GM19043 (cell line): ENCODE measurements at regions not wholly inside any gene's neighbourhood (a gene's known extent, or its start where the extent isn't known, plus 50 kb on each side); places are given as distances from the start of the nearest gene placed in this dataset.
"Not testable (repeated sequence)": the region's sequence is repeated elsewhere in the genome, so short reads cannot be mapped to it uniquely, and the experiment has no call there.

Experiments
- ATAC-seq: cut with Tn5 transposase; IDR thresholded peaks from one replicate; pipeline ENCODE4 v1.9.1; 2021; ENCODE audit warnings: low read depth; ENCODE audit not compliant: unreplicated experiment

DNA sequence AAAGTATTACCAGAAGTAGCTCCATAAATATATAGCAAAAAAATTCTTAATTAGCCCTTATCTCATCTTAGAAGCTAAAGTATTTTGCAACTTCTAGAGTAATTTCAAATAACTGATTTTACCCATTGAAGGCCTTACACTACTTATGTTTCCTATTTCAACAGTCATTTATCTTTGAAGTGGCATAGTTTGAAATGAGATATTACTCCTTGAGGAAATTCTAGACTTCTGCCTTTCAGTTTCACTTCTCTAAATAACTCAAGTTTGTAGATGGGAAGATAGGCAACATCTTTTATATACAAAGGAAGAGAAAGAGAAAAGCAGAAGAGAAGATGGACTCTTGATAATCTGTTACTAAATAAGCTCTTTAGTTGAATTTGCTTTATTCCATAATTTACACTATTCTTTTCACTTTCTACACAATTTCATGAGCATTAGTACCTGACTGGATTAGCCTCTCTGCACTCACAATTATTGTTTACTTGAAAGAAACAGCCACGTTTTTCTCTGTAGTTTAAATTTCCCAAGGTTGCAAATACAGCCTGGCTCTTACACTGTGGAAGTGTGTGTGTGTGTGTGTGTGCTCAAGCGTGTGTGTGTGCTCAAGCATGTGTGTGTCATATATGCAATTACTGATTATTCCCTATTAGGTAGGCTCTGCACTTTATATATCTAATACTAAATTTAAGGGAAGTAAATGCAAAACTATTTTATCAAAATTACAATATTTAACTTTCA is 60.6 kb upstream of the EMB start:
- ATAC-seq: peak; percentile 96

DNA sequence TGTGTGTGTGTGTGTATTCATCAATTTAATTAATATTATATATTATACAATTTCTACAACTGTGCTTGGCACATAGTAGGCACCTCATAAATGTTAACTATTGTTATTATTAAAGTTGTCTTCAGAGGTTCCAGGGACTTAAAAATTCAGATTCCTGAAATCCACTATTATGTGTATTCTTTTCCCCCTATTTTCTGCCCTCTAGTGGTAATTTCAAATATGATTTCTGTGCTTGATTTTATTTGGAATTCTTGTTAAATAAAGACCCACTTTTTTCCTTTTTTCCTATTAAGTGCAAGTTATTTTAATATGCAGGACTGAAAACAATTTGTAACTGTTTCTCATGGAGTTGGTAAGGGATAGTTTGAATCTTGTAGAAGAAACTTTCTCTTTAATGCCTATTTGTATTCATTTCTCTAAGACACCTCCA is 72.0 kb upstream of the EMB start:
- ATAC-seq: not testable (repeated sequence)

DNA sequence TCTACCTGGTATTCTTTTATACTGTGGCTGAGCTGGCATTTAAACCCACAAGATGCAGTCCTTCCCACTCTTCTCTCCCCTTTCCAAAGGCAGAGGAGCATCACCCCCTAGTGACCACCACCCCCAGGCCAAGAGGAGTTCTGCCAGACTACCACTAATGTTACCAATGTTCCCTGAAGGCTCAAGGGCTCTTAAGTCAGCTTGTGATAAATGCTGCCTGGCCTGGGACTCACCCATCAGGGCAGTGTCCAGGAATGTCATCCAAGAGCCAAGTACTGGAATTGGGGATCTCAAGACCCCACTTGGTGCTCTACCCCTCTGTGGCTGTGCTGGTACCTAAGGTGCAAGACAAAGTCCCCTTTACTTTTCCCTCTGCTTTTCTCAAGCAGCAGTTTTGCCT is 80.0 kb upstream of the EMB start:
- ATAC-seq: not testable (repeated sequence)

DNA sequence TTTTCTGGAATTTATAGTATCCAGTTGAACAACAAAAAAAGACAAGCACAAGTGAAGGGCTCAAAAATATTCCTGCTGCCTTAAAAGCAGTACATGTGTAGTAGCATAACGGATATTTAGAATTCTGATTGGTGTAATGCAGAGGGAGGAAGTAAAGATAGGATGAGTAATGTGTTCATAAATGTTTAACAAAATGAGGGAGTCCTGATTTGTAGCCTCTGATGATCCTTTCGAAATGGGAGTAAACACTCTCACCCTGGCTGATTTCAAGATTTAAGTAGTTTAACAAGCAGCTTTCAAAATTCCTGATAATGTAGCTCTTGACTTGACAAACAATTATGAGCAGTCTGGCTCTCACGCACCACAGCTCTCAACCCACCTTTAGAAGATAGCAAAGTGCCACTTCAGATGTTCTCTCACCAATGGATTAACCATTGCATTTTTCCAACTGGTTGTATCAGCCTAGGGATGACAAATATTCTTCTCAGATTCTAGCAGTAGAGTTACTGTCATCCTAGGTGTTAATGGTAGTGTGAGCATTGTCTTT is 86.5 kb upstream of the EMB start:
- not testable (repeated sequence) for ATAC-seq

DNA sequence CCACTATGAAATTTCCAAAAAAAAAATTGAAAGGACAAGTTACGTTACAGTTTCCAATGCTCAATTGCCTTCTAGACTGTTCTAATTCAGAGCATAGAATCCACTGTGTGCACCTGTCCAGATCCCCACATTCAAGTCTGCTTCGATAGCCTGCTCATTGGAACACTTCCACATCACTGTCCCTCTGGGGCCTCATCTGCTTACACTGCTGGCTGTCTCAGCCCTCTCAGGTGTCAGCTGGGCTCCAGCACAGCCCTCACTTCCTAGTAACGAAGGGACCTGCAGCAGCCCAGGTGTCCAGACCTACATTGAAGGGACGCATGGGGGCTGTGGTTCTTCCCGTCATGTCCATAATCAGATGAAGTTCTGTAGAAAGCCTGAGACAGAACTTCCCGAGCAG is 94.3 kb upstream of the EMB start:
- no peak for ATAC-seq

DNA sequence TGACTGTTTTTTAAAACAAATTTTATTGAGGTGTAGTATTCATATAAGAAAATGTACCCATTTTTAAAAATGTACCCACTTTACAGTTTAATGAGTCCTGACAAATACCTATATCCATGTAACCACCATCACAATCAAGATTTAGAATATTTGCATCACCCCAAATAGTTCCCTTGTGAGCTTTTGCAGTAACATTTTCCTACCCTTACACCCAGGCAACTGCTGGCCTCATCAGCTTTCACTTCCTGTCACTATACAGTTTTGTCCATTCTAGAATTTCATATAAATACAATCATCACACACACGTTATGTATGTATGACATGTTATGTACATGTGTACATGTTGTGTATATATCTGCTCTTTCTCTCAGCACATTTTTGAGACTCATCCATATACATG is 96.4 kb upstream of the EMB start:
- not testable (repeated sequence) for ATAC-seq

DNA sequence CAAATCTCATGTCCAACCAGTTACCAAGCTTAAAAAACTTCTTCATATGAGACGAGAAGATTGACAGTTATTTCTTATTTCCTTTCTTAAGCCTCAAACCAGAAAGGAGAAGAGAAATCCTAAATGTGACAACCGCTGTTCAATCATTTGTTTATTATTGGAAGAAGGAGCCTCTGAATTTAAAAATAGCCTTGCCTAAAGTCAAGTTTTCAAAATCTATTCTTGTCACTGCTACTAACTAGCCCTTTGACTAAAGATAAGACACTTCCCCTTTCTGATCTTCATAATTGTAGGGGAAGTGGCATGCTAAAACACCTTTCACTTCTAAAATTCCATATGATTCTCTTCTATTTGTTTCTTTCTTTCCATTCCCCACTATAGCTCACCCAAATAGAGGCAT is 106.2 kb upstream of the EMB start:
- peak; percentile 93 for ATAC-seq

DNA sequence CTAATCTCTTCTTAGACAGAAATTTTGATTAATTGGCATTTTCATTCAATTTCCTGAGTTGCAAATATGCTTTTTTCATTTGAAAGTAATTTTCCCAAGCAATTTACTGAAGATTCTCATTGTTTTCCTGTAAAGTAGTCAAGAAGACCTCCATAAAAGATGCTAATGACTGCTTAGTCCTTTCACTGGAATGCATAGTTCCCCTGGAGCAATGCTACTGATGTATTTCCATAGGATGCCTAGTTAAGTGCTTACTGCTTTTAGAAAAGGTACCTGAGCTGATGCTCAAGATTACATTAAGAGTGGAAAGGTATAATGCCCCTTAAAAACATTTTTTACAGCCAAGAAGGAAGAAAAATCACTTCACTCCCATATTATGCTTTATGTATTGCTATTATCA is 109.2 kb upstream of the EMB start:
- ATAC-seq: no peak

DNA sequence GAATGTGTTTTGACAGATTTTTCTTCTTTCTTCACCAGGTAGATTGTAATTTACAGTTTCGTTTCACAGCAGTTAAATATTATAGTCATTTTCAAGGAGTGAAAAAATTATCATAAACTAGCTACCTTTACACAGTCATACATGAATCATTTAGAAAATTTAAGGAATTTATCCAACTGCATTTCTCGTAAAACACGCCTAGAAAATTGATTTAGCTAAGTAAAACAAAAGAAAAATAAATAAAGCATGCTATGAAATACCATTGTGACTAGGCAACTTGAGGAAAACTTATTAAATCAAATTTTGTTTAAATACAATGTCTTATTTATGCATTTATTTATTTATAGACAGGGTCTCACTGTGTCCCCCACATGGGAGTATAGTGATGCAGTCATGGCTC is 109.9 kb upstream of the EMB start:
- no peak for ATAC-seq

DNA sequence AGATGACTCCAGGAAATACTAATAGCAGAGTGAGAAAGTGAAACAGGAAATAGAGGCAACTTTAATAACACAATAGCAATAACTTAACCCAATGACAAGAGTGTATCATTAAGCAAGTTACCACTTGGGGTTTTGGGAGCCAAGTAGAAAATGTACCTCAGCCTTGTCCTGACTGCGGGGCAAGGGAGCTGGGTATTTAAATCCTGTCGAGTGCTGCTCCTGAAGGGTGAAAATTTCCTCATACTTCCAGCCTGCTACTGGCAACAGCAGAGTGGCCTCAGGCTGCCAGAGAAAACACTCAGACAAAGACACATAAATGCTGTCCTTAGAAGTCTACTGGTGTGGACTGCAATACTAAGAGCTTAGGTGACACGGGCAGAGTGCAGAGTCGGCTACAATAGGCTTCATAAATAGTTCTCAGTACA is 112.5 kb upstream of the EMB start:
- no peak for ATAC-seq

DNA sequence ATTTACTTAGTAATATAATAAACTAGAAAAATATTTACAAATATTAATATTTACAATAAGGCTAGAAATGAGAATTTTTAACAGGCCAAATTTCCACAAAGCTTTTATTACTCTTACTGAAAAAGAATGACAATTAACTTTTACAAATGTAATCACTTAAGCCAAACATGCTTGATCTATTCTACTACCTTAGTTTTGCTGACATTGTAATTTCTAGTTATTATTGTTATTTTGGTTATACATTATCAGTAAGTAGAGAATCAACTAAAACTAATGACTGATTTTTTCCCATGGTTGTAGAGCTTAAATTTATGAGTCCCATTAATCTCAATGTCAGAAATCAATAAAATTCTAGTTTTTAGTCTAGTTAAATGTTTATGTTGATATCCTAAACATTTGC is 107.8 kb upstream of the PARP8 start:
- ATAC-seq: not testable (repeated sequence)

DNA sequence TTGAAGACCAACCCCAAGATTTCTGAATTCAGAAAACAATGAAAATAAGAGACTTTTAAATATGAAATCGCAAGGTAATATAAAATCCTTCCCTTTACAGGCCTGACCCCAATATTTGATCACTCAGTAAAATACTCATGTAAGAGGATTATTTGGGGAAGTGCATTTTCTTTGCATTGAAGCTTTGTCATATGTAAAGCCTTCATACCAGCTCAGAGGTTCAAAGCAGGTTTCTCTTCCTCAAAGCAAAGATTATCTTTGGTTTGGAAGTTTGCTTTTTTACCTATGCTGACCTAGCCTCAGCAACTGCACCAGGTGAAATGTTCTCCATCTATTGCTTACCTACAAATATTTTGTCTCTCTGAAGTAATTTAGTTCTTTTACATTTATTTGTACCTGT is 106.5 kb upstream of the PARP8 start:
- ATAC-seq: no peak

DNA sequence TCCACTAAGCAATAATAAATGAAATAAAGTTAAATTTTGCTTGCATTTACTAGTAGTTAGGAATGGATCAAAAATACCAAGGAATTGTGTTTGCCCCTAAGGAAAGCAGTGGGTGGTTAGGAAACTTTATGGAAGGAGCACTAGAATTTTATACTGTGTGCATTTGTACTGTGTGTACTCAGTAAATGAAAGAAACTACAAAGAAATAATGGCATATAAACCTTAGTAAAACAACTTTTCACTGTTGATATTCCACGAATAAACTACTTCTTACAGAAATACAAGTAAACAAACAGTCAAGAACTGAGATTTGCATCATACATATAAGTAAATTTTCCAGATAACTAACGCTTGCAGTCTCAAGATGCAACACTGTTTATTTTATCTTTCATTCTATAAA is 103.7 kb upstream of the PARP8 start:
- no peak for ATAC-seq

DNA sequence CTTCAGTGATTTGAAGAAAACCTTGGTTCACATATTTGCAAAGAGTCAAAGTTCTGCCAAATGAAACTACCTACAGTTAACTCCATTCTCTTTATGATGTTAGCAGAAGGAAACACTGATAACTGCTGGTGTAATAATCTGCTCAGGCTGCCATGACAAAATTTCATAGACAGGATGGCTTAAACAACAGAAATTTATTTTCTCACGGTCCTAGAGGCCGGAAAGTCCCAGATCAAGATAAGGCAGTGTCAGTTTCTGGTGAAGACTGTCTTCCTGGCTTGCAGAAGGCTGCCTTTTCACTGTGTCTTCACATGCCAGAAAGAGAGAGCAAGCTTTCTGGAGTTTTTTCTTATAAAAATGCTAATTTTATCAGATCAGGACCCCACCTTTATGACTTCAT is 102.4 kb upstream of the PARP8 start:
- peak; percentile 86 for ATAC-seq

DNA sequence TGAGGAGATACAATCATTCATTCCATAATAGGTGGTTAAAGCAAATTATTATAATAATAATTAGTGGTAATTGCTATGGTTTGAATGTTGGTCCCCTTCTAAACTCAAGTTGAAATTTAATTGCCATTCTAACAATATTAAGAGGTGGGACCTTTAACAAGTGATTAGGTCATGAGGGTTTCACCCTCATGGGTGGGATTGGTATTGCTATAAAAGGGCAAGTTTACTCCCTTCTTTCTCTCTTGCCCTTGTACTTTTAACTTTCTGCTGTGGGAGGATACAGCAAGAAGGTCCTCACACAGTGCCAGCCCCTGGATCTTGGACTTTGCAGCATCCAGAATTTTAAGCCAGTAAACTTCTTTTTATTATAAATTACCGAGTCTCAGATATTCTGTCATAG is 101.9 kb upstream of the PARP8 start:
- peak; percentile 26 for ATAC-seq

DNA sequence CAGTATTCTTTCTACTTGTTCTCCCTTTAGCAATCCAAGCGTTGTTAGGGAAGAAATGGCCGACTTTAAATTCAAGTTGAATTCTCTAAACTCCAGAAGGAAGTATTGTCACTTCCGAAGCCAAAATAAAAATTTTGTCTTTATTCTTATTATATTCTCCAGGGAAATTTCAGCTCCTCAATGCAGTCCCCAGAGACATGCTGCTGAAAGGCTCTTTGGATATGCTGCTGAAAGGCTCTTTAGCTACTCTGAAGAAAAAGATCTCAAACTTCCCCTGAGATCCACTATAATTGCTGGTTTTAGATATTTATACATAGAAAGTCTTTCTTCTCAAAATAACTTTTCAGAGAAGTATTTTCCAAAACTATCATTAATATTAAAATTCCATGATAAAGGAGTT is 92.3 kb upstream of the PARP8 start:
- ATAC-seq: no peak

DNA sequence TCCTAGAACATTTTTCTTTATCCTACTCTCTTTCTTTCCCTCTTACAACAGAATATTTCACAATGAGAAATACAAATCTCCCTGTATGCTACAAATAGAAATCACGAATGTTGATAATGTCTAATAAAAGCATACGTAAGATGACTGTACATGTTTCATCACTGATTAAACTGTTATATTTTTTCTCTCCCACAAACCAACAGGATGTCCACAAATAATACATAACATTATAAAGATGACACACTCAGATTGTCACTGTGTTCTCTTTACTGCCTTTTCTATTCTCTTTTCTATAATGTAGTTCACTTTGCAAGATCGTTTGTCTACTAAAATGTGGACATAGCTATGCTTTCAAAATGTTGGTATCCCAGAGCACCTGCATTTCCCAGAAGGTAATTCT is 90.7 kb upstream of the PARP8 start:
- ATAC-seq: no peak

DNA sequence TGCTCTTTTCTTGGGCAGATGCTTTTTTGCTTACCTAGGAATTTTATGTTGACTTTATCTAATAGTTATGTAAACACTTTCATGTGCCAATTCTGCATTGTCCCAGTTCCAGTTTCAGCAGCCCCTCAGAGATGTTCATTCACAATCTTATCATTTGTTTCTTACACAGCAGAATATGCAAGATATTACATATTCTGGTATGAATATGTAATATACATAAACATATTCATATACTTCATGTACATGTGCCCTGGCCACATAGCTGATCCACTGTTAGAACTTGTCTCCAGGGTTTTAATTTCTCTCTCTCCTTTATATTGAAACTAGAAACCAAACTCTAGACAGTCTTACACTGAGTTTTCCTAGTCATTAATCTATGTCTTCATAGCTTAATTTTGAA is 90.2 kb upstream of the PARP8 start:
- no peak for ATAC-seq

DNA sequence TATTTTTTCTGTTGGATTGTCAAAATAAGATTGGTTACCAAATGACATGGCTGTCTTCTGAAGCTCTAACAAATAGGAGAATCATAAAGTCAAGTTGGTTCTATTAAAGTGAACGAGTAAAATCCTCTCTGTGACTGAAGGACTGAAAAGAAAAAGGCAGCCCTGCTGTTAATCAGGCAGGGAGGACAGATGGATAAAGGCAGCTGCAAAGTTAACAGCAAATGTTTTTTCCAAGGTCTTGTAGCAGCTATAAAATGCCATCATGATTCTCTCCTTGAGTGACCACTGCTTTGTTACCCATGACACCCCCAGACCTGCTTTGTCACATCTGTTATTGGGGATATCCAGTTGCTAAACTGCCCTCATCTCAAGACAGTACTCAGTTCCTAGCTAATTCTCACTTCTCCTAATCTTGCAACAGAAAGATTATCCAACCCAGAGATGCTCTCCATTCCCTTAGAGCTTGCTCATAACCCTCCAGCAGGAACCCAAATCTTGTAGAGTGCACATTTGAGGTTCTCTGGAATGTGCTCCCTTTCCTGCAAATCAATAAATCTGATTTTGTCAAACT is 89.7 kb upstream of the PARP8 start:
- no peak for ATAC-seq

DNA sequence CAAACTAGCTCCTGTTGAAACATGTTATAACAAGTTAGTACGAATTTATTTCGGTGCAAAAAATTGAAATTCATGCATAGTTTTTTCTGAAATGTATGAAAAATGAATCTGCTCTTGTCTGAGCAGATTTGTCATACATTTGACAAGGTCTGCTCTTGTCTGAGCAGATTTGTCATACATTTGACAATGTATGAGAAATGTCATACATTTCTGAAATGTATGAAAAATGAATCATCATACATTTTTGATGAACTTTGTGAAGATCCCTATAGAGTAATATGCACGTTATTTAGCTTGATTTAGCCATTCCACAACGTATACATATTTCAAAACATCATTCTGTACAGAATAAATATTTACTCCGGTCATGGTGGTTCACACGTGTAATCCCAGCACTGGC is 85.9 kb upstream of the PARP8 start:
- ATAC-seq: no peak

DNA sequence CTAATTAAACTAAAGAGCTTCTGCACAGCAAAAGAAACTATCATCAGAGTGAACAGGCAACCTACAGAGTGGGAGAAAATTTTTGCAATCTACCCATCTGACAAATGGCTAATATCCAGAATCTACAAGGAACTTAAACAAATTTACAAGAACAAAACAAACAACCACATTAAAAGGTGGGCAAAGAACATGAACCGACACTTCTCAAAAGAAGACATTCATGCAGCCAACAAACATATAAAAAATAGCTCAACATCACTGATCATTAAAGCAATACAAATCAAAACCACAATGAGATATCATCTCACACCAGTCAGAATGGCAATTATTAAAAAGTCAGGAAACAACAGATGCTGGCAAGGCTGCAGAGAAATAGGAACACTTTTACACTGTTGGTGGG is 84.6 kb upstream of the PARP8 start:
- ATAC-seq: not testable (repeated sequence)

DNA sequence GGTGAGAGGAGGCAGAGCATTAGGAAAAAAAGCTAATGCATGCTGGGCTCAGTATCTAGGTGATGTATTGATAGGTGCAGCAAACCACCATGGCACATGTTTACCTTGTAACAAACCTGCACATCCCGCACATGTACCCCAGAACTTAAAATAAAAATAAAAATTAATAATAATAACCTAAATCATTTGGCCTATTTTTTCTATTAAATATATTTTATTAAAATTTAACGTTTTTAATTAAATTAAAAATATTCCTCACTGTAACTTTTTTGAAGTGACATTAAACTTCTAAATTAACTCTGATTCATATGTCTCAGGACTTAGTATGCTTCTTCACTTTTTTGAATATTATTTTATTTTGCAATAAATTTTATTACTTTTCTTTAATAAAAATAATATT is 83.7 kb upstream of the PARP8 start:
- no peak for ATAC-seq
